ENCODE measurements at regions not wholly inside any gene's neighbourhood (a gene's known extent, or its start where the extent isn't known, plus 50 kb on each side); places are given as distances from the start of the nearest gene placed in this dataset.

DNA sequence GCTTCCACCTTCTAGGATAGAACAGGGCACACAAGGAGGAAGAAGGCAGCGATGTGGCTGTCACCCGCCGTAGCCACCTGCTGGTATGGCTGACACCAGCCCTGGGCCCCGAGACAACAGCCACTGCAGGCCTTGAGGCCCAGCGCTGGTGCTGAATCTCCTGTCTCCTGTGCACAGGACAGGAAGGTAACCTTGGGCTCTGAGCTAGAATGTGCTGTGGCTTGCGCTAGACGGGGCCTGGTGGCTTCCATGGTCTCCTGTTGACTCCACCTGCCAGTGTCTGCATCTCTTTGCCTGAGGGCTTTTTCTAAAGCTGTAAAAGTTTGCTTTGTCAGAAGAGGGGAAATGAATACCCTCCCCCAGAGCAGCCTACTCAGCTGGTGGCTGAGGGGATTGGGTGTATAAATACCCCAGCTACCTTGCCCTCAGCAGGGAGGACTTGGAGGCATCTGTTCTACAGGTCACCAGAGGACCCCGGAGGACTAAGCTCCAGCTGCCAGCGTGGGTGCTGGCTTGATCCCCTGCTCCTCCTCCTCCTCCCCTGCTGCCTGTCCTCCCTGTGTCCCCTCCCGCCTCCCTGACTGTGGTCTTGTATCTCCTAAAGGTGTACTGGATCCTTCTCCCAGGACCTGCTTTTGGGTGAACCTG lies 76.1 kb upstream of the SDK2 start:
- in situ Hi-C loops (cut with MboI; ENCODE audit: low sequenced_read_pairs), result loop anchor here (25.0 kb wide), 1 partner anchor 283 kb away; no protein-coding TSS in a partner anchor

DNA sequence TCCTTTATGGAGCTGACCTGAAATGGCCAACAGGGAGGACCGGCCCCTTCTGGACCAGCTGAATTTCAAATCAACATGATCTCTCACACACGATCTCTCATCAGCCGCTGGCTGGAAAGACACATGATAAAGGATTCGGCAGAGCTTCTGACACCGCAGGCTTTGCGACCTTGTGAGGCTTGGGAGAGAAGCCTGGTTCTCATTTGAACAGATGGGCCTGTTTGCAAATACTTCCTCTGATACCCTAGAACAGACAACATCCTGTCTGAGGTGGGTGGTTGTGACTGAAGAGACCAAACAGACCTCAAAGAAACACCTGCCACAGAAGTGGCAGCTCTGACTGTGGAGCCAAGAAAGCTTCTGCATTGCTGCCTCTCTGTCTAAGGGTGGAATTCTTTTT lies 77.9 kb upstream of the SDK2 start:
- in situ Hi-C loops (cut with MboI; ENCODE audit: low sequenced_read_pairs), result loop anchor here (25.0 kb wide), 1 partner anchor 285 kb away; no protein-coding TSS in a partner anchor

DNA sequence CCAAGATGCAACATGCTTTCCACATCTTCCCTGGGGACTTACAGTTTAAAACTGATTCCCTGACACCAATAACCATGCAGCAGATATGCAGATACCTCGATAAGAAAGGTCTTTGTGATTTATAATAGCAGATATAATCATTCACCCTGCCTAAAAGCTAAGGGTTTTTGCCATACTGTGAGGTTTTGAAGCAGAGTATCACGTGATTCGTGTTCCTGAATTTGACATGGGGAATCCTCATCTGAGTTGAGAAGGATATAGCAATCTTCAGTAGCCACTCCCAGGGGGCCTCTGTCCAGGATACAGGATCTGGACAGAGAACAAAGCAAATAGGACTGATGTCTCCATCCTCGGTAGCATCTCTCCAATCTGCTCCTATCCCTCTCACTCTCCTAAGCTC lies 79.1 kb upstream of the SDK2 start:
- in situ Hi-C loops (cut with MboI; ENCODE audit: low sequenced_read_pairs), result loop anchor here (25.0 kb wide), 1 partner anchor 286 kb away; no protein-coding TSS in a partner anchor

DNA sequence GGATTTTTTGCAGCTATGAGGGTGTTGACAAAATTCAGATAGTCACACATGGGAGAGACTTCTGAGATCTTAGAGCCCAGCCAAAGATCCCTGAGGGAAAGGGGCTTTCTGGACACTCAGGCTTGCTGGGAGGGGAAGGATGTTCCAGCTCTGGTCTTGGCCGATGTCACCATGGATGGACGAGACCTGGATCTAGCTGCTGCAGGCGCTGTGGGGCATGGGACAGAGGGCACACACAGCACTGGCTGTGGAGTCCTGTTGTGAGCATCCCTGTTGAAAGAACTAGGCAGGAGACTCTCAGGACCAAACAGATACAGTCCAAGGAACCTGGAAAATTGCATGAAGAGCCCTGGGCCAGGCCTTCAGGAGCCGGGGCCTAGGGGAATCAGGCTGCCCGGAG lies 80.1 kb upstream of the SDK2 start:
- in situ Hi-C loops (cut with MboI; ENCODE audit: low sequenced_read_pairs), result loop anchor here (25.0 kb wide), 1 partner anchor 287 kb away; no protein-coding TSS in a partner anchor

DNA sequence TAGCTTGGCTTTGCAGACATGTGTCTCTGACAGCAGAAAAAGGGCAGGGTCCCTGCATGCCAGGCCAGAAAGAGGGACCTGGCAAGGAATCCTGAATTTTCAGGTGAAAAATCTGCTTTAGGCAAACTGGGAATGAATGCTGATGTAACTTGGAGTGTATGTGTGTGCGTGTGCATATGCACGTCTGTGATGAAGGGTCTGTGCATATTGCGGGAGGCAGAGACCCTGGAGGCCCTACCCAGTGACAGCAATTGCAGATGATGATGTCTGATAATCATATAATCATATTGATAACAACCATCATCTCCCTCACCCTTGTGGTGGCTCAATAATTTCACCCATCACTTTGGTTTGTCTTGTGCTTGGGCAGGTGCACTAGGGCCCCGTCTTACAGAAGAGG lies 80.7 kb upstream of the SDK2 start:
- in situ Hi-C loops (cut with MboI; ENCODE audit: low sequenced_read_pairs), result loop anchor here (25.0 kb wide), 1 partner anchor 288 kb away; no protein-coding TSS in a partner anchor

DNA sequence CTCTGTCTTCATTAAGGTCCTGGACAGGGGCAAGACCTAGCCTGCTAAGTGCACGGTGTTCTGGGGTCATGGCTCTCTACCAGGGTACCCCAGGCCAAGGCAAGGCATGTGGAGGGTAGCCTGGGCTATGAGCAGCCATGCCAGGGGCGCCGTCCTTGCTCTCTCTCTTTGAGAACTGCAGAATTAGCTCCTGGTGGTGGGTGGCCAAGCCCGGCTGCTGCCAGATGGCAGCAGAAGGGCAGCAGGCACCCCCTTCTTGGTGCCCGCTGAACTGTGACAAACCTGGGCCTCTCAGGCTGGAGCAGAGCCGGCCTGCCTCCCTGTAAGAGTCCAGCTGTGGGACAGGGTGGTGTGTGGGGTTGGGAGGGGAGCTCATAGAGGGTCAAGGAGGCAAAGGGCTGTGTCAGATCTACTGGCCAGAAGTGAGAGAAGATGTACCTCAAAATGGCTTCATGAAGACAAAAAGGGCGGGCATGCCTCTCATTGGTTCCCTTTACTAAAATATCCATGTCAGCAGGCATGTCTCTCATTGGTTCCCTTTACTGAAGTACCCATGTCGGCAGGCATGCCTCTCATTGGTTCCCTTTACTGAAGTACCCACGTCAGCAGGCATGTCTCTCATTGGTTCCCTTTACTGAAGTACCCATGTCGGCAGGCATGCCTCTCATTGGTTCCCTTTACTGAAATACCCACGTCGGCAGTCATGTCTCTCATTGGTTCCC lies 81.7 kb upstream of the SDK2 start:
- in situ Hi-C loops (cut with MboI; ENCODE audit: low sequenced_read_pairs), result no loop called here

DNA sequence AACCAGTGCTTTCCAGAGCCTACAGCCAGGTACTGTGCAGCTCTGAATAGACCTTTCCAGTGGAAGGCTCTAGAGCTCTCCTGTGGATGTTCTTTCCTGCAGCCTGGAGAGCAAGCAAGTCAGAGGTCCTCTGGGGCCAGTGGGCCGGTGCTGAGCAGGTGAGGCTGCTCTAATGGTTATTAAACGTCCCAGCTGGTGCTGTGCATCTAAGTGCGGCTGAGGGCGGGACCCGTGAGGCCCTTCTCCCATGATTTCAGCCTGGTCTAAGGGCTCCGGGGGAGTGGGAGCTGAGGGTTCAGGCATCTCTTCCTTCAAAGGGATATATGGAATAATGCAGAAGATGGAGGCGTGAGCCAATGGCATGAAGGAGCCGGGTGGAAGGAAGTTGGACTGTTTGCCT lies 83.7 kb upstream of the SDK2 start:
- in situ Hi-C loops (cut with MboI; ENCODE audit: low sequenced_read_pairs), result no loop called here

DNA sequence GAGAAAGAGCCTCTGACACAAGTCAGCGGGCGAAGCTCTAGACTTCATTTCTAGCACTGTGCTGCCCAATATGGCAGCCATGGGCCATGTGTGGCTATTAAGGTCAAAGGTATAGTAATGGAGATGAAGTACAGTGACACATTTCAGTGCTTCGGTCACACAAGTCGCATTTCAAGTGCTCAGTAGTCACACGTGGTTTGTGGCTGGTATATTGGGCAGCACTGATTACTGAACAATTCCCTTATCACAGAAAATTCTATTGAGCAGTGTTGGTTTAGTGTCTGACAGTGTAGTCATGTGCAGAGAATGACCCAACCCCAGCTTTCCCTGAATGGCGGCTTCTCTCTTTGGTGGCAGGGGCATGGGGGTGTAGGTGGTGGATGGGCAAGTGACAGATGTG lies 84.9 kb upstream of the SDK2 start:
- in situ Hi-C loops (cut with MboI; ENCODE audit: low sequenced_read_pairs), result no loop called here

DNA sequence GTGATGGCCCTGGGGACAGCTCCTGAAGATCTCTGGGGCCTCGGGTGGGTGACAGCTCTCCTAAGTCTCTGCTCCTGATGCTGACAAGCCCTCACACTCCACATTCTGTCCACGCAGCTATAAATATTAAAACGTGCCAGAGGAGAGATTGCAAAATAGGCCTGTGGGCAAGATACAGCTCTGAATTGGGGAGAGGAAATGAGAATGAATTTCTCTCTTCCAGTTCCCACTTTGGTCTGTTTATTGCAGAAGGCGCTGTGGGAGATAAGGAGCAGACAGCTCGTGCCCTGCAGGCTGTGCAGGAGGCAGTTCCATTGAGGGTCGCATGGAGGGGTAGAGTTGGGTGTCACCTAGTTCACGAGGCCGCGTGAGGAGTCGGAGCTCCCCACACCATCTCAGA lies 87.5 kb upstream of the SDK2 start:
- in situ Hi-C loops (cut with MboI; ENCODE audit: low sequenced_read_pairs), result no loop called here

DNA sequence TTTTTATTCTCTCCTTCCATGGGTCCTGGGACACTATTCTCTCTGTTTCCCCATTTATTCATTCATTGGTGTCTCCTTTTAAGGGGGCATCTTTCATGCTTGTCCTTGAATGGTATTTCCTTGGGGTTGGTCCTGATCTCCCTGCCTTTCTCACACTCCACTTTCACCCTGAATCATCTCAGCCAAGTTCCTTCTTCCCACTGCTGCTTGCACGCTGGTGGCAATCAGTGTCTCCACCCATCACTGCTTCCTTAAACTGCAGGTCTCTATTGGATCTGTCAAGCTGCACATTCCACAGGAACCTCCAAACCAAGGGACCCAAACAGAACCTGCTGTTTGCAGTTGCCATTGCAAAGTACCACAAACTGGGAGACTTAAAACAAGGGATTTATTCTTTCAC lies 89.3 kb upstream of the SDK2 start:
- in situ Hi-C loops (cut with MboI; ENCODE audit: low sequenced_read_pairs), result no loop called here

DNA sequence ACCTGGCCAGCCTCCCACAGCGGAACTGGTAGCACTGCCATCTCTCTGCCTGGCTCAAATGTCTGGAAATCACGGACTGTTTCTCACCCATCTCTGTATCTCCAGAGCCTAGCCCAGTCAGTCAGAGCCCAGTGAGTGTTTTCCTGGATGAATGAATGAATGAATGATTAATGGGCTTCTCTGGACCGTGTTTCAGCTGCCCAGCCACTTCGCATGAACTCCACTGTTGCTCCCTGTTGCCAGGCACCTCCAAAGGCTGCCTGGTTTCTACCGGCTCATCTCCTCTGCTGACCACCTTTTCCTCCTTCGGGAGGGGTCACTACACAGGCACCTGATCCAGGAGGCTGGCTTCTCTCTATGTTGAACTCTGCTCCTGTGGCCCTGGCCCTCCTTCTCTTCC lies 91.0 kb upstream of the SDK2 start:
- in situ Hi-C loops (cut with MboI; ENCODE audit: low sequenced_read_pairs), result no loop called here

DNA sequence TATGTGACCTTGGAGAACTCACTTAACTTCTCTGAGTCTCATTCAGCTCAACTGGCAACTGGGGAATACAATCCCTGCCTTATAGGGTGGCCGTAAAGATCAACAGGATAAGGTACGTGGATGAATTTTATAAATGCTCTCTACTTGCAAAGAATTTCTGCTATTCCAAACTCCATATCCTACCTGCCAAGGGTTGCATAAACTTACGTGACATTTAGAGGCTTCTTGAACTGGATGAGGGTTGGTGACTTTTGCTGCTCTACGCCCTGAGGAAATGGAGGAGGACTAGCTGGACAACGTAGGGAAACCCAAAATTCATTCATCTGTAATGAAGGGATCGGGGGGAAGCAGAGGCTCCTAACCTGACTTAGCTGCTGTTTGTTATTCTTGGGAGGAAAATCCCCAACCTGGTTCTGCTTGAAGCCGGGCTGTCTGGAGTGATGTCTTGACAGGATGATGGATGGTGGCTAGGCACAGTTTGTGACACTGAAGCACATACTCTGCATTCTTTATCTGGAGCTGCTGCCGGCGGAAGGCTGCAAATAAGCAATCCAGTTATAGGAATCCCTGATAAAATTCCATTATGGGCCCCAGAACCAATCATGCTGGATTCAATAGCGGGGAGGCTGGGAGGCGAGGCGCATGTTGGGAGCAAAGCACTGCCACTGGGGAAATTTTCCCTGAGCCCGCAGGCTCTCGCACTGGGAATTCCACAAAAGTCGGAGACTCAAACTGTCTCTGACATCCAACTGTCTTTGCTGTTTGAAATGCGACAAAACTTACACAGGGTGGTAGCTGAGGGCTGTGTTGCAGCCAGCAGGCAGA lies 94.7 kb upstream of the SDK2 start:
- in situ Hi-C loops (cut with MboI; ENCODE audit: low sequenced_read_pairs), result no loop called here

DNA sequence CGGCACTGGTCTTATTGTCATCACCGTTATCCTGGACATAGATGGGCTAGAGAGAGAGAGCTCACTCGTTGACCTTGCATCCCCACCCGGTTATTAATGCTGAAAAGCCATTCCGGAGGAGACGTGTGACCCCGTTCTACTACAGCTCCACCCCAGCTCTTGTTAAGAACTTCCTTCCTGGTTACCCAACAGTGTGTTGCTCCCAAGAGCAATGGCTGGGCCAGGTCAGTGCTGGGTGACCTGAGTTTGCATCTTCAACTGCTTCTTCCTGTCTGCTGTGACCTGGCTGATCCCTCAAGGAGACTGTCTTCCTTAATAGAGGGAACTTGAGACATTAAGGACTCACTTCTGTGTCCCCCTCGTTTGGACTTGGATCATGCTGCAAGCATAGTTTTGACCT lies 96.1 kb upstream of the SDK2 start:
- in situ Hi-C loops (cut with MboI; ENCODE audit: low sequenced_read_pairs), result no loop called here

DNA sequence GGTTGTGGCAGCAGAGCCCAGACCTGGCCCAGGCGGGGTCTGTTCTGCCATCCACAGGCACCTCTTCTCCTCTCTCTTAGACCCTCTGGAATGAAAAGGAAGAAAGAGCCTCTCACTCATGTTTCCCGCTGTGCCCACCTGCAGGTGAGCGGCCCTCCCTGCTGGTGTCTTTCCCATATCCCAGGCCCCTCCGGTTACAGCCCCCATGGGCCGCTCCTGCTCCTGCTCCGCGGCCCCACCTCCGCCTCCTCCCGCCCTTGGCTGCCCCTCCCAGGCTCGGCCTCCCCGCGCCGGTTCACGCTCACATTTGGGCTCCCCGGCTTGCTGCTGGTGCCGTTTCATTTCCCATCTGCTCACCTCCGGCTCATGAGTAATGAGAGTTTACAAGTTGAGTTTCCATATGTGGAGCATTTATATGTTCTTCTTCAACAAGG lies 98.7 kb upstream of the SDK2 start:
- in situ Hi-C loops (cut with MboI; ENCODE audit: low sequenced_read_pairs), result no loop called here

DNA sequence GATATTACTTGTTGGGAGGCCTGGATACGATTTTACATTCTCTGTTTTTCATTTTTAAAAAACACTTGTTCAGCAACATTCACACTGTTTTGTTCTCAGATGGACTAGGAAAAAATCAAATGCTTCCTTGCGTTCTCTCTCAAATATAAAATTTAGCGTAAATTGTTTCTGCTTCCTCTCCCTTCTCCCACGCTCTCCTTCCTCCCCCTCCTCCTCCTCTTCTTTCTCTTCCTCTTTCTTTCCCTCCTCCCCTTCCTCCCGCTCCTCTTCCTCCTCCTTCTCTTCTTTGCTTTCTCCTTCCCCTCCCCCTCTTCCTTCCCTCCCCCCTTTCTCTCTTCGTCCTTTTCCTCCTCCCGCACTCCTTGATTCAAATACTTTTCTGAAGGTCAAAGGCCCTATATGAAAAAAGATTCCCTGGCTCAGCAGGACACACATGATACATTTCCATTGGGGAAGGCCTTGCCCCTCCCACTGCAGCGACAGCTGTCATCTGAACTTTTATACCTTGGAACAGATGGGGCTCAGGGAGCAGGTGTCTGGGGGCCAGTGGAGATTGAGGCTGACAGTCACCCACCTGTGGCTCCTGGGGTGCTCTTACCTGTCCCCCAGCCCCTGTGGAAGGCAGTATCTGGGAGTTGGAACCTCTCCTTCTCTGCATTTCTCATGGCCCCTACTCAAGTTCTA lies 99.4 kb upstream of the SDK2 start:
- in situ Hi-C loops (cut with MboI; ENCODE audit: low sequenced_read_pairs), result no loop called here

DNA sequence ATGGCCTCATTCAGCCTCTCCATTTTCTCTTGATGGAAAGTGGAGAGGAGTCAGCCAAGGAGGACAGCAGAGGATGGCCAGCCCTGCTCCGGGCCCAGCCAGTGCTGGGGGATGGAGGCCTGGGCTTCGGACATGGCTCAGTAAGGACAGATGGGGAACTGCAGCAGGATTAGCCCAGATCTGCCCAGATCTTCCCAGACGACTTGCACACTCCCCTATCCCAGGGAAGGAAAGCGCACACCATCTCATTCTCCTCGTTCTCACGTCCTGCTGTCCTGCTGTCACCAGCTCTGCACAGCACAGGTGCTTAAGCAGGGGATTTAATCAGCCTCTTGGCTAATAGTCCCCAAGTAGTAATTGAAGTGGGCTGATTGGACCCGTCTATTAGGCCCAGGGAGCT lies 100.2 kb upstream of the SDK2 start:
- in situ Hi-C loops (cut with MboI; ENCODE audit: low sequenced_read_pairs), result no loop called here

DNA sequence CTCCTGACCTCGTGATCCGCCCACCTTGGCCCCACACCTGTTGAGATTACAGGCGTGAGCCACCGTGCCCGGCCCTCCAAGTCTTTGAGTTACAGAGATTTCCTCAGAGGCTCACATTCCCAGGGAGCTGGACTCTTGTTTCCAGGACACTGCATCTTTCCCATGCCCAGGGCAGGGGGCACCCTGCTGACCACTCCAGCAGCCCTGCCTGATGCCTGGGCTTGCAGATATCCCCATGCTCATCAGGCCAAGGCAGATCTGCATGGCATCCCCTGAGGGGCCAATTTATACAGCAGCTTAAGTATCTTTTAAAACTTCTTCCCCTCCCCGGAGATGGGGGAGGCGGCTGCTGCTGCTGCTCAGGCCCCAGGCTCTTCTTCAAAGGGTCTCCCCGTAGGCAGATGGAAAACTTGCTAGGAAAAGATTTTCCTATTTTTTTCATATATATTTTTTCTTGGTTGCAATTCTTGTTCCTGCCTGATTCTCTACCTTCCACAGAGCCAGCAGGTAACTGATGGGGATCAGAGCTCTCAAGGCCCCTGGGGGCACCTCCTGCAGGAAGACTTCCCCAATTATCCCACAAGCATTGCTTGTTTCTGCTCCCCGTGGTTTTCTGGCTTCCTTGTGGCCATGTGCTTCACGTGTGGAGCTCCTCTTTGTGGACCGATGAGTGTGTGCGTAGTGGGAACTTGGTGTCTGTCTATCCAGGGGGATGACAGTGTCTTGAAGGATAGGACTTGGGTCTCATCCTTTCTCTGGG lies 102.2 kb upstream of the SDK2 start:
- in situ Hi-C loops (cut with MboI; ENCODE audit: low sequenced_read_pairs), result no loop called here

DNA sequence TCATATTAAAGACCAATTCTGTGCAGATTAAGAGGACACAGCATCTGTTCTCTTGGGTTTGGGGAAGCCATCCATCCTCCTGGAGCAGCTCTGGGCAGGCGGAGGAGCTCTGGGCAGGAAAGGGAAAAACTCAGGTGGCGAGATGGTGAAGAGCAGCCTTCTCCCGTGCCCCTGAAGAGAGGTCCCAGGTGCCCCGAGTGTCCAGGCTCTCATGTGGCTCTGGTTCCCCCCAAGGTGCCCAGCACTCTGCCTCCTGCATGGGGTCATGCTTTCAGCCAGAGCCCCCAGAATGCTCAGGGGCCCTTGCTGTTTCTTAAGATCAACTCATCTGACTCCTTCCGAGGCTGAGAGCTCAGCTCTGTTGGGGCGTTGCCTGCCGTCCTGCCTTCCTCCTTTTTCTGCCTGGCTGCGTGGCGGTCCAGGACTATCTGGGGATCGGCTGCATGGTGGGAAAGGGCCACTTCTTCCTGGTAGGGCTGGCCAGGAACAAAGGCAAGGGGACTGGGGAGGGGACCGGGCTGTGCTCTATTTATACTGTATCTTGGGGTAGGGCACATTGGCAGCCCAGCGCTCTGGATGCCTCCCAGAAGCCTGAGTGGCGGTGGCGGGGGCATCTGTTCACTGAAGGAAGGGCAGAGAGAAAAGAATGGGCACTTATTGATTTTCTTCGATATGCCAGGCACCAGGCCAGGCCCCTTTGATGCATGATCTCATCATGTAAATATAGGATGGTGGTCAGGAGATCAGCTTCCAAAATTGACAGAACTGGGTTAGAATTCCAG lies 103.2 kb upstream of the SDK2 start:
- in situ Hi-C loops (cut with MboI; ENCODE audit: low sequenced_read_pairs), result no loop called here

DNA sequence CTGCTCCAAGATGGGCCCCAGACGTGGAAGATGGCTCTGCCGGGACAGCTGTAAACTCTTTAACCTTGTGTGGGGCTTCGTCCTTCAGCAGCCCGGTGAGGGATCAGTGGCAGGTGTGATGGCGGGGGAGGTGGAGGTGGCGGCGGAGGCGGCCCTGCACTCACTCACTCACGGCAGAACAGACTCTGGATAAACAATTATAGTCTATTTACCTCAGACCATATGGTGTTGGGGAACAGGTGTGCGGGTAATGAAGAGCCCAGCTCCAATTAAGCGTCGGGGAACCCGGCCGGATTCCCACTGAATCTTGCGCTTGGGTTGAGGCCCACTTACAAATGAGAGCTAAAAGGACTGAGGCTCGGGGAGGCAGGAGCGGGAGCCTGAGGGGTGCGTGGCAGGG lies 104.3 kb upstream of the SDK2 start:
- in situ Hi-C loops (cut with MboI; ENCODE audit: low sequenced_read_pairs), result no loop called here
